ENCODE measurements at regions not wholly inside any gene's neighbourhood (a gene's known extent, or its start where the extent isn't known, plus 50 kb on each side); places are given as distances from the start of the nearest gene placed in this dataset.
"Not testable (repeated sequence)": the region's sequence is repeated elsewhere in the genome, so short reads cannot be mapped to it uniquely, and the experiment has no call there.

DNA sequence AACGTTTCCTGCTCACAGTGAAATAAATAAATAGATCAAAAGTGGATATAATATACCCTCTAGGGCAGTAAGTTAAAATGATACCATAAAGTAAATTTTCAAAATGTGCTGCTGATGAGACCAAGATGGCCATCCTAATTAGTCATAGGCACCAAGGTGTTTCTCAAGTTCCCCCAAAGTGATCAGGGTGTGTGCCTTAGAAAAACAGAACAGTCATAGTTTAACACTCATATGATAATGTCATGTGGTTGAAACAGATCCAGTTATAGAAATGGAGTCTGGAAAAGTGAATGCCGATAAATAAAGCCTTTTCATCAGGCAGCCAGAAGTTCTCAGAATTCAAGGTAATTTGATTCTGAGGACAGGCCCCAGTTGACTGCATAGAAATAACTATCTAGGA, 161.5 kb upstream of the CDKN2B start:
- no peak for DNase-seq

- no peak for DNase-seq
Observed at GRCh38 chr9:22170990-22171670, 162.0 kb upstream of the CDKN2B start.

GRCh38 chr9:22171691-22172090, 162.6 kb upstream of the CDKN2B start:
- no peak for DNase-seq

GRCh38 chr9:22173908-22174307, 164.8 kb upstream of the CDKN2B start:
- DNase-seq: no peak

DNA sequence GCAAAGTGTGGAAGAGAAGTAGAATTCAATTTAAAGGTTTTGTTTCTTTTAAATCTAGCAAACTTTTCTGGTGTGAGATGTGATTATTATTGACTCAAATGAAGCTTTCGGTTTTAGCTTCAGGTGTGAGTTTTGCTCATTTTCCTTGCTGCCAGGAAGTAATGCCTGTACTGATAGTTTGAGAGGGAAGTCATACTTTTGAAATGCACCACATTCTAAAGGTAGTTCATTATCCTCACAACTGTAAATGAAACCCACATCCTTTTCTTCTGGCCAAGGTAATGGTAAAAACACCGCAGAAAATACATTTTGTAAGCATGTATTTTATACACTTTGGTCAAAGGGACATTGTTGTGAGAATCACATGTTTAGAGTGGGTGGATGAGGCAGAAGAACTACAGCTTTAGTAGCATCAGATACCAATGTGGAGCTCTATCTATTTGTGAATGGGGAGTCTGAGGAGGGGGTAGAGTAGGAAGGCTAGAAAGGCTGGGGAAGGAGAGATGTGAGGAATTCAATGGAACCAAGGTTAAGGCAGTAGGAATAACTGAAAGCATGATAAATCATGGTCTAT, 167.0 kb upstream of the CDKN2B start:
- no peak for DNase-seq

DNA sequence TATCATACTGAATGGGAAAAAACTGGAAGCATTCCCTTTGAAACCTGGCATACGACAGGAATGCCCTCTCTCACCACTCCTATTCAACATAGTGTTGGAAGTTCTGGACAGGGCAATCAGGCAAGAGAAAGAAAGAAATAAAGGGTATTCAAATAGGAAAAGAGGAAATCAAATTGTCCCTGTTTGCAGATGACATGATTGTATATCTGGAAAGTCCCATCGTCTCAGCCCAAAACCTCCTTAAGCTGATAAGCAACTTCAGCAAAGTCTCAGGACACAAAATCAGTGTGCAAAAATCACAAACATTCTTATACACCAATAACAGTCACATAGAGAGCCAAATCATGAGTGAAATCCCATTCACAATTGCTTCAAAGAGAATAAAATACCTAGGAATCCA, 171.9 kb upstream of the CDKN2B start:
- not testable (repeated sequence) for DNase-seq

DNA sequence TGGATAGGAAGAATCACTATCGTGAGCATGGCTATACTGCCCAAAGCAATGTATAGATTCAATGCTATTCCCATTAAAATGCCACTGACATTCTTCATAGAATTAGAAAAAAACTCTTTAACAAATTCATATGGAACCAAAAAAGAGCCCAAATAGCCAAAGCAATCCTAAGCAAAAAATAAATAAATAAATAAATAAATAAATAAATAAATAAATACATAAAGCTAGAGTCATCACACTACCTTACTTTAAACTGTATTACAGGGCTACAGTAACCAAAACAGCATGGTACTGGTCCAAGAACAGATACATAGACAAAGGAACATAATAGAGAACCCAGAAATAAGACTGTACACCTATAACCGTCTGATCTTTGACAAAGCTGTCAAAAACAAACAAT, 180.4 kb upstream of the CDKN2B start:
- DNase-seq: no peak

- DNase-seq: not testable (repeated sequence)
Observed at GRCh38 chr9:22197000-22197399, 187.9 kb upstream of the CDKN2B start.

GRCh38 chr9:22198681-22199080, 189.6 kb upstream of the CDKN2B start:
- DNase-seq: no peak

- DNase-seq: no peak
Observed at GRCh38 chr9:22201256-22201655, 192.2 kb upstream of the CDKN2B start.

GRCh38 chr9:22203371-22204138, 194.4 kb upstream of the CDKN2B start:
- no peak for DNase-seq

- no peak for DNase-seq
Observed at GRCh38 chr9:22204240-22204639, 195.1 kb upstream of the CDKN2B start.

DNA sequence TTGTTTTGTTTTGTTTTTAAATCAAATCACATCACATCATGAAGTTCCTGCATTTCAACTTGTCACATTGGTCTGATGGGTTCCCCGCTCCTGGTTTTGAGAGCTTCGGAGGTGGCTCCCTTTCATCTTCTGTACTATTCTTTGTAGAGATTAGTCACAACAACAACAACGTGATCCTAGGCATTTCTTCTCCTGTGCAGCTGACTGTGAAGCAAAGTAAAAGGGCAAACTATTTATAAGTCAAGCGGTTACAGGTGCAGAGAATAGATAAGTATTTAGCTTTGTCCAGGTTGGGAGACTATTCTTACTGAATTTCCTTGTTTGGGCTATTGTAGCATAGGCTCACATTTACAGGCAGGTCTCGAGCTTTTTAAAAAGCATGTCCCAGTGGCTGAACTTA, 197.7 kb upstream of the CDKN2B start:
- no peak for DNase-seq

DNA sequence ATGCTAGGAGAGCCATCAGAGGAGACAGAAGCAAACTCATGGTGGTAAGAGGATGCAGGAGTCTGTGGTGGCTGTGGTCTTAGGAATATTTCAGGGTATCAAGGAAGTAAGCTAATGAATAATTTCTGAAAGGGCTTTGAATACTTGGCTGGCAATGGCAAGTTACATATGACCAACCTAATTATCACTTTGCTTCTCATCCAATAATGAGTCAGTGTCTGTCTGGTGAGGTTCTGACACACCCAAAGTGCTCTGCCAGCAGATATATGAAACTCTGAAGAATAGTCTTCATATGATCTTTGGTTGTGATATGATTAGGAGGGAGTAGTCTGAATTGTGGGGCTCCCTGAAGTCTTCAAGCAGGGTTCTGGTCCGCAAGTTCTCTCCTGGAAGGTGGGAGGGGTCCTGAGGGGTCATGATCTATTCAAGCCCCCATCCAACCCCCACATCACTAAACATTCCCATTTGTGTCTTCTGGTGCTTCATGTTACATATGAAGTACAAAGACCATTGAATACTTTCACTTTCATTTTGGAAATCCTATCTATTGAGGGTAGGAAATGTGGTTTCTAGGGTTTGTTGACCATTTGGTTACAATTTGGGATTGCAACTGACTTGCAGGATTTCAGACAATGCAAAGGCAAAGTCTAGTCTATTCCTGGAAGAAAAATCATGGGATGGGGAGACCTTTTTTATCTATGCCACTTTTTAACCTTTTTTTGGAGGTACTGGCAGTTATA, 199.9 kb upstream of the CDKN2B start:
- no peak for DNase-seq

GRCh38 chr9:22210262-22210661, 201.2 kb upstream of the CDKN2B start:
- DNase-seq: no peak

GRCh38 chr9:22210936-22211335, 201.8 kb upstream of the CDKN2B start:
- no peak for DNase-seq

- DNase-seq: no peak
Observed at GRCh38 chr9:22211588-22212360, 202.7 kb upstream of the CDKN2B start.

DNA sequence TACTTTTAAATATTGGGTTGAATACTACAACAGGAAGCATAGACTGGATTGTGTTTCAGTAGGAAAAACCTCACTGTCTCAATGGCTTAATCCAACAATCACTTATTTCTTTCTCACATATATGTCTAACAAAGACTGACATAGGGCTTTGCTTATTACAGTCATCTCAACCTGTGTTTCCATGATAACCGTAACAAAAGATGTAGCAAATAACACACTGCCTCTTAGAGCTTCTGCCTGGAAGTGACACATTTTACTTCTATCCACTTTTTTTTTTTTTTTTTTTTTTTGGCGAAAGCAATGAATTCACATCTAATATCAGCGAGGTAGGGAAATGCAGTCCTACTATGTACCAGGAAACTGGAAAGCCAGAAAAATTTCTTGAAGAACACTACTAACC, 204.9 kb upstream of the CDKN2B start:
- no peak for DNase-seq

GRCh38 chr9:22214497-22215031, 205.5 kb upstream of the CDKN2B start:
- no peak for DNase-seq

DNA sequence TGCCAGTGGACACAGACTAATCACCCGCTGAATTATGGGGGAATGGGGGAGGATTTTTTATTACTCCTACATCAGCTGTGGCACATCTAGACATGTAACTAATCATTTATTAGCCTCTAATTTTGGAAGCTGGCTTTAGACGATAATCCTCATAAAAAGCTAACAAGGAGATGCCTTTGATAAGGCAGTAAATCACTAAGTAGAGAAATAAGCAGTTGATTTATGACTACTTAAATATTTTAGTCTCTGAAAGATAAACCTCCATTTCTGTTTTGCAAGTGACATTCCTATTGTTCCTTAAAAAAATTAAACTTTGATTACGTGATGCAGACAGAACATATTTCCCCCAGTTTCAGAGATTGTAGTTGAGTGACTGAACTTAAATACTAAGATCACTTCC, 206.4 kb upstream of the CDKN2B start:
- no peak for DNase-seq

DNA sequence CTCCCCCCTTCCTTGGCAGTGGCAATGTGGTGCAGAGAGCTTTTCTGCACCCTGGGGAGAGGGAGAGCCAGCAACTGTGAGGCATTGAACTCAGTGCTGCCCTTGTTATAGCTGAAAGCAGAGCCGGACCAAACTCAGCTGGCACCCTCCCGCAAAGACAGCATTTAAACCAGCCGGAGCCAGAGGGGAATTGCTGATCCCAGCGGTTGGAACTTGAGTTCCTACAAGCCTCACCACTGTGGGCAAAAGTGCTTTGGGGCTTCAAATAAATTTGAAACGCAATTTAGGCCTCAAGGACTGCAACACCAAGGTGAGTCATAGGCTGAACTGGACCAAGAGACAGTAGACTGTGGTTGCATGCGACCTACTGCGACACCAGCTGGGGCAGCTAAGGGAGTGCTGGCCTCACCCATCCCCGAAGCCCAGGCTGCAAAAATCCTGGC, 207.6 kb upstream of the CDKN2B start:
- no peak for DNase-seq

Measured in anterior cingulate cortex (tissue), 58 donors.